ENCODE measurements at regions not wholly inside any gene's neighbourhood (a gene's known extent, or its start where the extent isn't known, plus 50 kb on each side); places are given as distances from the start of the nearest gene placed in this dataset.
A peak's percentile ranks its signal among the peaks of the same experiment; 100 is the strongest.

DNA sequence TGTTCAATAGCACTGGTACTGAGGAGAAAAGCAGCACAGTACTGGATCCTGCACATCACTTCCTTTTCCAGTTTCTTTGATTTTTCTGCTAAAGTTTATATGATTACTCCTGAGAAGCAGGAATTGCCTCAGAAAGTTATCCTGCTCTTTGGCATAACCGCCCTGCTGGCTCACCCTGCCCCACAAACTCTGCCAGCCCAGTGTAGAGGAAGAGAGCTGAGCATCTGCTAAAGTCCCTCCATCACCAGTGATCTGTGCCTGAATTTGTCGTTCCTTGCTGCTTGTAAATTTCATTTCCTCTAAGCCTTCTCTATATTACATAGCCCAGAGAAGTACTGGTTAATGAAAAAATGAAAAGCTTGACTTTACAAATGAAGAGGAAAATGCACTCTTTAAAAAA, 87.0 kb upstream of the C1orf21 start:
- POLR2A ChIA-PET: no interaction called here
- DNase-seq (ENCODE audit: low read depth in 1 of 2, low spot score in 1 of 2): no peak
- H3K9me3 ChIP-seq: peaks cover 2% of the 10 kb centered on the region; the same call in 1 of the 3 replicates
- no peaks in the 10 kb centered on the region for H3K4me1 ChIP-seq
- no peak for FAIRE-seq
- no peak overlapping the region for H3K4me2 ChIP-seq
- no peak for TF ChIP-seq PHF8 (IDR thresholded peaks at IDR 0.05; ENCODE audit: borderline replicate concordance, low read depth)
- TF ChIP-seq, protein P1, sequence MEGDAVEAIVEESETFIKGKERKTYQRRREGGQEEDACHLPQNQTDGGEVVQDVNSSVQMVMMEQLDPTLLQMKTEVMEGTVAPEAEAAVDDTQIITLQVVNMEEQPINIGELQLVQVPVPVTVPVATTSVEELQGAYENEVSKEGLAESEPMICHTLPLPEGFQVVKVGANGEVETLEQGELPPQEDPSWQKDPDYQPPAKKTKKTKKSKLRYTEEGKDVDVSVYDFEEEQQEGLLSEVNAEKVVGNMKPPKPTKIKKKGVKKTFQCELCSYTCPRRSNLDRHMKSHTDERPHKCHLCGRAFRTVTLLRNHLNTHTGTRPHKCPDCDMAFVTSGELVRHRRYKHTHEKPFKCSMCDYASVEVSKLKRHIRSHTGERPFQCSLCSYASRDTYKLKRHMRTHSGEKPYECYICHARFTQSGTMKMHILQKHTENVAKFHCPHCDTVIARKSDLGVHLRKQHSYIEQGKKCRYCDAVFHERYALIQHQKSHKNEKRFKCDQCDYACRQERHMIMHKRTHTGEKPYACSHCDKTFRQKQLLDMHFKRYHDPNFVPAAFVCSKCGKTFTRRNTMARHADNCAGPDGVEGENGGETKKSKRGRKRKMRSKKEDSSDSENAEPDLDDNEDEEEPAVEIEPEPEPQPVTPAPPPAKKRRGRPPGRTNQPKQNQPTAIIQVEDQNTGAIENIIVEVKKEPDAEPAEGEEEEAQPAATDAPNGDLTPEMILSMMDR (IDR thresholded peaks at IDR 0.05): no peak
- TF ChIP-seq, protein P2, sequence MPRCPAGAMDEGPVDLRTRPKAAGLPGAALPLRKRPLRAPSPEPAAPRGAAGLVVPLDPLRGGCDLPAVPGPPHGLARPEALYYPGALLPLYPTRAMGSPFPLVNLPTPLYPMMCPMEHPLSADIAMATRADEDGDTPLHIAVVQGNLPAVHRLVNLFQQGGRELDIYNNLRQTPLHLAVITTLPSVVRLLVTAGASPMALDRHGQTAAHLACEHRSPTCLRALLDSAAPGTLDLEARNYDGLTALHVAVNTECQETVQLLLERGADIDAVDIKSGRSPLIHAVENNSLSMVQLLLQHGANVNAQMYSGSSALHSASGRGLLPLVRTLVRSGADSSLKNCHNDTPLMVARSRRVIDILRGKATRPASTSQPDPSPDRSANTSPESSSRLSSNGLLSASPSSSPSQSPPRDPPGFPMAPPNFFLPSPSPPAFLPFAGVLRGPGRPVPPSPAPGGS (IDR thresholded peaks at IDR 0.05): no peak
- TF ChIP-seq FOXS1 (CRISPR knock-in tag; IDR thresholded peaks at IDR 0.05): no peak
- TF ChIP-seq RAD21 (conservative IDR thresholded peaks at IDR 0.05 in 1 of 2, IDR thresholded peaks at IDR 0.05 in 1 of 2): no peak
- CTCF ChIA-PET: no interaction called here
- no peak overlapping the region for H3K27ac ChIP-seq
- 35% methylated on average over 2 of the region's 2 CpGs for WGBS (ENCODE audit: missing lambda C conversion rate)
- no peak overlapping the region for H3K4me3 ChIP-seq
- 0 out of 6 replicates have a peak, but pooled peaks of 1 of the 2 experiments have one; percentile 50 for ATAC-seq

DNA sequence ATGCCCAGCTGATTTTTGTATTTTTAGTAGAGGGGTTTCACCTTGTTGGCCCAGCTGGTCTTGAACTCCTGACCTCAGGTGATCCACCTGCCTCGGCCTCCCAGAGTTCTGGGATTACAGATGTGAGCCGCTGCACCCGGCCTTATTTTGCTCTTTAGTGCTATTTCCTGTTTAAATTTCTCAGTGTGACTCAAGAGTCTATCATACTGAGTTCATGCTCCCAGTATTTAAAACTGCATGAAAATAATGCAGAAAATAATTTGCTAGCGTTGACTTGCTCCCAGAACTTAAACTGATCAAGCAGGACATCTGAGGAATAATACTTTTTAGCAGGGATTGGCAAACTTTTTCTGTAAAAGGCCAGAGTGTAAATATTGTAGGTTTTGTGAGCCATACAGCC, 86.4 kb upstream of the C1orf21 start:
- Histone ChIP-seq H3K4me2 (no peak overlapping the region), H3K4me3 (no peak overlapping the region), H3K9me3 (peaks cover 2% of the 10 kb centered on the region; the same call in 1 of the 3 replicates), H3K27ac (no peak overlapping the region), H3K4me1 (no peaks in the 10 kb centered on the region)
- FAIRE-seq (no peak), DNase-seq (ENCODE audit: low read depth in 1 of 2, low spot score in 1 of 2) (no peak), ATAC-seq (no peak)
- ChIA-PET CTCF (no interaction called here), POLR2A (no interaction called here)
- TF ChIP-seq POLR2A (IDR thresholded peaks at IDR 0.05; ENCODE audit: low read length): no peak
- TF ChIP-seq, protein P3, sequence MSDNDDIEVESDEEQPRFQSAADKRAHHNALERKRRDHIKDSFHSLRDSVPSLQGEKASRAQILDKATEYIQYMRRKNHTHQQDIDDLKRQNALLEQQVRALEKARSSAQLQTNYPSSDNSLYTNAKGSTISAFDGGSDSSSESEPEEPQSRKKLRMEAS (IDR thresholded peaks at IDR 0.05): no peak
- WGBS (ENCODE audit: missing lambda C conversion rate): 24% methylated on average over 4 of the region's 4 CpGs

DNA sequence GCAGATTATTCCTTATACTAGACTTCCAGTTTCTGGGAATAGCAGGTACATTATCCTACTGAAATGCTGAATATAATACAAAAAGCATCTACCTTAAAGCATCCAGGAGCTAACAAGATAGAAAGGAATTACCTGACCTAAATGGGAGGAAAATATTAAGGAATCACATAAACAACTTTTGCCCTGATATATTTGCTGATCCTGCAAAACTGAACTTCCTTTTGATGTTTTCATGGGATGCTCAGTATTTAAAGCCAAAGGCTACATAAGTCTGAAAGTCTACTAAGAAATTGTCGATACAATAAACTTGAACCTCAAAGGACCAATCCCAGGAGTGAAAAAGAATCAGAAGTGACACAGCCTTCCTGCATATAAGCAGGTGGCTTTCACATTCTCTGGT, 85.6 kb upstream of the C1orf21 start:
- Histone ChIP-seq H3K27ac (no peak overlapping the region), H3K4me2 (no peak overlapping the region), H3K4me3 (no peak overlapping the region), H3K4me1 (no peaks in the 10 kb centered on the region), H3K9me3 (peaks cover 2% of the 10 kb centered on the region; the same call in 1 of the 3 replicates)
- WGBS (ENCODE audit: missing lambda C conversion rate): 12% methylated on average over 1 of the region's 1 CpG
- ATAC-seq: no peak
- TF ChIP-seq CHD2 (IDR thresholded peaks at IDR 0.05; ENCODE audit: low read length, partially characterized antibody) (no peak), EHMT2 (IDR thresholded peaks at IDR 0.05; ENCODE audit: low read depth) (no peak), RCOR1 (IDR thresholded peaks at IDR 0.05; ENCODE audit: low read depth, low read length) (no peak), HEYL (CRISPR knock-in tag; IDR thresholded peaks at IDR 0.05) (no peak), MAFK (IDR thresholded peaks at IDR 0.05; ENCODE audit: partially characterized antibody) (peak; percentile 93), NR3C1 (IDR thresholded peaks at IDR 0.05) (no peak)
- ChIA-PET POLR2A (no interaction called here), CTCF (no interaction called here)
- no peak for FAIRE-seq
- no peak for DNase-seq (ENCODE audit: low read depth in 1 of 2, low spot score in 1 of 2)

DNA sequence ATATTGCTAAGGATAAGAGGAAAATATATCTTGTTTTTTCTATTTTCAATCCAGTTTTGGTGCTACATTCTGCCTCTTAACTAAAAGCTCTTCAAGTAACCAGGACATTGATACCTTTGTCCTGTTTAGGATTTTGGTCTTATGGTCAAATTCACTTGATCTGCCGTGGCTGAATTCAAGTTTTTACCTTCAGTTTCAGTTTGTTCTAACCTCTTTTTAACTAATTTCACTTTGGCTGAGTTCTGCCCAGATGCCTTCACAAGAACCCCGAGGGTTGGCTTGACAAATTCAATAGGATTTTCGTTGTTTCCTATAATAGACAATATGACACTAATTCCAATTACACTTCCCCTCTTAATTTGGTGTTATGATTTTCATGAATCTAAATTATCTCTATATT, 84.5 kb upstream of the C1orf21 start:
- H3K27ac ChIP-seq: no peak overlapping the region
- 9% methylated on average over 3 of the region's 3 CpGs for WGBS (ENCODE audit: missing lambda C conversion rate)
- no peak for ATAC-seq
- TF ChIP-seq, protein P4, sequence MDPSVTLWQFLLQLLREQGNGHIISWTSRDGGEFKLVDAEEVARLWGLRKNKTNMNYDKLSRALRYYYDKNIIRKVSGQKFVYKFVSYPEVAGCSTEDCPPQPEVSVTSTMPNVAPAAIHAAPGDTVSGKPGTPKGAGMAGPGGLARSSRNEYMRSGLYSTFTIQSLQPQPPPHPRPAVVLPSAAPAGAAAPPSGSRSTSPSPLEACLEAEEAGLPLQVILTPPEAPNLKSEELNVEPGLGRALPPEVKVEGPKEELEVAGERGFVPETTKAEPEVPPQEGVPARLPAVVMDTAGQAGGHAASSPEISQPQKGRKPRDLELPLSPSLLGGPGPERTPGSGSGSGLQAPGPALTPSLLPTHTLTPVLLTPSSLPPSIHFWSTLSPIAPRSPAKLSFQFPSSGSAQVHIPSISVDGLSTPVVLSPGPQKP (IDR thresholded peaks at IDR 0.05; ENCODE audit: low read depth, low read length): no peak
- TF ChIP-seq CEBPB (IDR thresholded peaks at IDR 0.05) (no peak), FOSL2 (IDR thresholded peaks at IDR 0.05) (no peak), FOSL2 (CRISPR knock-in tag; IDR thresholded peaks at IDR 0.05) (no peak), EHMT2 (IDR thresholded peaks at IDR 0.05; ENCODE audit: low read depth) (no peak), SMC3 (IDR thresholded peaks at IDR 0.05) (no peak), RARB (CRISPR knock-in tag; IDR thresholded peaks at IDR 0.05) (no peak), CHD4 (IDR thresholded peaks at IDR 0.05; ENCODE audit: borderline replicate concordance) (no peak), HOXB13 (CRISPR knock-in tag; IDR thresholded peaks at IDR 0.05; ENCODE audit: low read depth) (no peak), NPAS2 (CRISPR knock-in tag; IDR thresholded peaks at IDR 0.05; ENCODE audit: borderline replicate concordance) (no peak), HOXB5 (CRISPR knock-in tag; IDR thresholded peaks at IDR 0.05) (no peak)
- TF ChIP-seq, protein P2 (IDR thresholded peaks at IDR 0.05): no peak
- TF ChIP-seq, protein P5, sequence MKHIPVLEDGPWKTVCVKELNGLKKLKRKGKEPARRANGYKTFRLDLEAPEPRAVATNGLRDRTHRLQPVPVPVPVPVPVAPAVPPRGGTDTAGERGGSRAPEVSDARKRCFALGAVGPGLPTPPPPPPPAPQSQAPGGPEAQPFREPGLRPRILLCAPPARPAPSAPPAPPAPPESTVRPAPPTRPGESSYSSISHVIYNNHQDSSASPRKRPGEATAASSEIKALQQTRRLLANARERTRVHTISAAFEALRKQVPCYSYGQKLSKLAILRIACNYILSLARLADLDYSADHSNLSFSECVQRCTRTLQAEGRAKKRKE (CRISPR knock-in tag; IDR thresholded peaks at IDR 0.05; ENCODE audit: low read depth): no peak
- TF ChIP-seq, protein P6, sequence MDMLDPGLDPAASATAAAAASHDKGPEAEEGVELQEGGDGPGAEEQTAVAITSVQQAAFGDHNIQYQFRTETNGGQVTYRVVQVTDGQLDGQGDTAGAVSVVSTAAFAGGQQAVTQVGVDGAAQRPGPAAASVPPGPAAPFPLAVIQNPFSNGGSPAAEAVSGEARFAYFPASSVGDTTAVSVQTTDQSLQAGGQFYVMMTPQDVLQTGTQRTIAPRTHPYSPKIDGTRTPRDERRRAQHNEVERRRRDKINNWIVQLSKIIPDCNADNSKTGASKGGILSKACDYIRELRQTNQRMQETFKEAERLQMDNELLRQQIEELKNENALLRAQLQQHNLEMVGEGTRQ (IDR thresholded peaks at IDR 0.05): no peak

More for the DNA sequence above, 84.5 kb upstream of the C1orf21 start:
- Histone ChIP-seq H3K4me3 (no peak overlapping the region), H3K9me3 (peaks cover 2% of the 10 kb centered on the region; the same call in 1 of the 3 replicates), H3K4me2 (no peak overlapping the region), H3K4me1 (no peaks in the 10 kb centered on the region)
- CTCF ChIA-PET: no interaction called here
- DNase-seq (ENCODE audit: low read depth in 1 of 2, low spot score in 1 of 2) (no peak), FAIRE-seq (no peak)
- POLR2A ChIA-PET: no interaction called here

Measured in A549 (cell line).